GM13977 (cell line): ENCODE measurements at regions not wholly inside any gene's neighbourhood (a gene's known extent, or its start where the extent isn't known, plus 50 kb on each side); places are given as distances from the start of the nearest gene placed in this dataset.

Experiments used
- DNase-seq: peaks from one replicate; pipeline ENCODE4 v3.0.0; 2012; ENCODE audit warnings: low spot score
- in situ Hi-C: fragments of 300-500 bp; cut with MboI; formaldehyde crosslinking; loops from one replicate; pipeline ENCODE4 v1.12.0; 2022; ENCODE audit warnings: low sequenced_read_pairs, low pct_unique_long_range_greater_than_20kb, mixed read lengths, inconsistent platforms; ENCODE audit not compliant: unreplicated experiment
- TF ChIP-seq, protein P1 (sequence below): IDR thresholded peaks from 2 replicates; pipeline ENCODE4 v1.5.1; 2012; ENCODE audit warnings: mild to moderate bottlenecking, control low read depth; ENCODE audit not compliant: insufficient read depth; ENCODE audit errors: extremely low read depth, missing control alignments

DNA sequence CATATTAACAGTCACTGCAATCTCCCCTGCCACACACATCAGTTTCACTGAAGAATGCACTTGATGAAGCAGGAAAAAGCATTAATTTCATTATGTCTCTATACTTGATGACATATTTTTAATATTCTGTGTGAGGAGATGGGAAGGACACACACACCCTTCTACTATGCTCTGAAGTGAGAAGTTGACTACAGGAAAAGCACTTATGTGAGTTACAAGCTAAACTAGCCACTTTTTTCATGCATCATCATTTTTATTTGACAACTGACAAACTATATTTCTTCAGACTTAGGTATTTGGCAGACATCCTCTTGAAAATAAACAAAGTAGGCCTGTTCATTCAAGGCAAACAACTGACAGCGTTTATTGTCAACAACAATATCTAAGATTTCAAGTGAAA is 150.4 kb upstream of the ID2 start:
- TF ChIP-seq, protein P1, sequence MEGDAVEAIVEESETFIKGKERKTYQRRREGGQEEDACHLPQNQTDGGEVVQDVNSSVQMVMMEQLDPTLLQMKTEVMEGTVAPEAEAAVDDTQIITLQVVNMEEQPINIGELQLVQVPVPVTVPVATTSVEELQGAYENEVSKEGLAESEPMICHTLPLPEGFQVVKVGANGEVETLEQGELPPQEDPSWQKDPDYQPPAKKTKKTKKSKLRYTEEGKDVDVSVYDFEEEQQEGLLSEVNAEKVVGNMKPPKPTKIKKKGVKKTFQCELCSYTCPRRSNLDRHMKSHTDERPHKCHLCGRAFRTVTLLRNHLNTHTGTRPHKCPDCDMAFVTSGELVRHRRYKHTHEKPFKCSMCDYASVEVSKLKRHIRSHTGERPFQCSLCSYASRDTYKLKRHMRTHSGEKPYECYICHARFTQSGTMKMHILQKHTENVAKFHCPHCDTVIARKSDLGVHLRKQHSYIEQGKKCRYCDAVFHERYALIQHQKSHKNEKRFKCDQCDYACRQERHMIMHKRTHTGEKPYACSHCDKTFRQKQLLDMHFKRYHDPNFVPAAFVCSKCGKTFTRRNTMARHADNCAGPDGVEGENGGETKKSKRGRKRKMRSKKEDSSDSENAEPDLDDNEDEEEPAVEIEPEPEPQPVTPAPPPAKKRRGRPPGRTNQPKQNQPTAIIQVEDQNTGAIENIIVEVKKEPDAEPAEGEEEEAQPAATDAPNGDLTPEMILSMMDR = no peak
- no peak for DNase-seq
- in situ Hi-C loops = no loop called here

DNA sequence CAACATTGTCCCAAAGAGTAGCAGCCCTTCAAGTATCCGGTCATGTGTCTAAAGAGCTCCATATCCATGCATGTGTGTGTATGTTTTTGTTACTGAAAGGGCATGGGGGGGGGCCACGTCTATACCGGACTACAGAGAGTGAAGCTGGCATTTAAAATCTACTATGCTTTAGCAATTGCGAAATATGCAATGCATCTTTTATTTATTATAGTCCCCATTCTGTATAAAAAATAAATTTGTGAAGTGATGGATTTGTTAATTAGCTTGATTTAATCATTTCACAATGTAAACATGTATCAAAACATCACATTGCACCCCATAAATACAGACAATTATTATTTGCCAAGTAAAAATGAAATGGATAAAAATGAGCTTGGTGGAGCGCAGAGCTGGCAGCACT is 149.4 kb upstream of the ID2 start:
- TF ChIP-seq, protein P1 = no peak
- no peak for DNase-seq
- in situ Hi-C loops = no loop called here

DNA sequence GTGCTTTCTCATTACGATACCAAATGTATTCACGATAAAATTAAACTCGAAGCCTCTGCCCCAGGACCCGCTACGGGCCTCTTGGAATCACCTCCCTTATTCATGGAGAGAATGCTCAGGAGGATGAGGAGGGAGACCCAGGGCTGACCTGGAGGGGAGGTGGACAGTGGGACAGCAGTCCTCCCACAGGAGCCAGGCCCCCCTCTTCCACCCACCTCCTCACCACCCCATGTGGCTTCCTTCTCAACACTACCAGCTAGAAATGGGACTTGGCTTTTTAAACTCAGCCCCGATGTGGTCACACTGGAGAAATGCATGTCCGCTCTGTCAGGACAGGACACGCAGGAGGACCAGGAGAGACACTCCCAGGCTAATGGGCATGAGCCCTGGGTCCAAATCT is 147.9 kb upstream of the ID2 start:
- no peak for DNase-seq
- TF ChIP-seq, protein P1 = no peak
- in situ Hi-C loops = no loop called here

DNA sequence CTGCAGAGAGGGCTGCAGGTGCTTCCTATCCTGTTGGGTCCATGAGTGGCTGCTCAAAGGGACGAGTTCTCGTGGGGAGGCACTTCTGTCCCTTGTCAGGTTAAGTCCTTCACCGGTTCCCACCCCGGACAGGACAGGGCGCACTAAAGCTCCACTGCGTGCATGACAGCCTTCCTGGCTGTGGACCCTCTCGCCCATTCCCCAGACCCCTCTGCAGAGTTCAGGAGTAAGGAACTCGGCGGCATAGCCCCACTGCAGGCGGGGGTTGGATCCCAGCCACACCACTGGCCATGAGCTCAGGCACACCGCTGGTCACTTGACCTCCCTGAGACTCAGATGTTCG is 147.5 kb upstream of the ID2 start:
- DNase-seq = no peak
- in situ Hi-C loops = no loop called here
- TF ChIP-seq, protein P1 = no peak

DNA sequence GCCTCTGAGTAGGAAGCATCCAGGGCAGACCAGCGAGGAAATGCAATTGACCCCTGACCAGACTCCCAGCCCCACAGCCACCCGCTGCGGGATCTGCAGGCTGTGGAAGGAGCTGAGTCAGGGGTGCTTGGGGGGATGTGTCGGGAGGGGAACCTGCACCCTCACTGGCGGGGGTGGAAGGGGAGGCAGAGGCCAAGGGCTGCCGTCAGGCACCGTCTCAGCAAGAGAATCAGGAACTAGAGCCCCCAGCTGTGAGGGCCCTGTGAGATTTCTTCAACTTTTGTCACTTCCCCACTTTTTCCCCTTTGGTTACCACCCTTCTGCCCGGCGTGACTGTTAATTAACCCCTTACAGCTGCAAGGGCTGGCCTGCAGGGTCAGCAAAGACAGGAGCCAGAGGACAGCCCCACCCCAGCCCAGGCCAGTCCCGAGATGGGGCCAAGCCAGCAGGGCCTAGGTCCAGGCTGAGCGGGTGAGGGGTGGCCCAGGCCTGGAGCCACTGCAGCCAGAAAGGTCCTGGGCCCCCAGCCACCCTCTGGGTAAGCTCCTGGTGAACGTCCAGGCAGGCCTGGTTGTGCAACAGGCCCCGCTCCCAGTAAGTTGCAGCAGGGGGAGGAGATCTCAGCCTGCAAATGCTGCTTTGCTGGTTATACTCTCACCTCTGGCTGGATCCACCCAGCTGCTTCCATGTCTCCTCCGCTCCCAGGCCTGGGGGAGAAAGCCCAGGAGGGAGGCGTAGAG is 147.0 kb upstream of the ID2 start:
- in situ Hi-C loops = no loop called here
- TF ChIP-seq, protein P1 = no peak
- no peak for DNase-seq

DNA sequence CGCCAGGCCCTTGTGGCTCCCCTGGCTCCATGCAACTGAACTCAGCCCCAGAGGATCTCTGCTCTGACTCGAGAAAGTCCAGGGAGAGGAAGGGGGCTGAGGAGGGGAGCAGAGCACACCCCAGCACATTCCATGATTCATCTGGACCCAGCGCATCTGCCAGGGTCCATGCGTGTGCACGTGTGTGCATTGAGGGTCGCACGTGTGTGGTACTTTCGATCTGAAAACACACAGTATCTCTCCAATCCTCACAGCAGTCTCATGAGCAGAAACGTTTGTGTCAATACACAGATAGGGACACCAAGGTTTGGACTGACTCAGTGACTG is 146.4 kb upstream of the ID2 start:
- no peak for DNase-seq
- in situ Hi-C loops = no loop called here
- TF ChIP-seq, protein P1 = no peak
